Activated naive CD4-positive, alpha-beta T cell treated with anti-CD3 and anti-CD28 coated beads, Interleukin-2, amount 50 U/mL, for 72 hours (primary cell): ENCODE measurements at regions not wholly inside any gene's neighbourhood (a gene's known extent, or its start where the extent isn't known, plus 50 kb on each side); places are given as distances from the start of the nearest gene placed in this dataset.
"Not testable (repeated sequence)": the region's sequence is repeated elsewhere in the genome, so short reads cannot be mapped to it uniquely, and the experiment has no call there.

Experiments used
- ATAC-seq, 2 donors: fragments of 150-1000 bp; cut with Tn5 transposase; 2 replicates each; pipeline ENCODE4 v1.10.0; 2021; ENCODE audit warnings: mild to moderate bottlenecking in 2 of 2, moderate library complexity in 2 of 2
- DNase-seq, 2 donors: peaks; one replicate each; pipeline ENCODE4 v3.0.0; 2021 to 2022; ENCODE audit warnings: low spot score in 2 of 2
- H3K27ac Mint-ChIP-seq, 2 donors: one replicate each; pipeline ENCODE4 v1.8.0; 2022; ENCODE audit warnings: mild to moderate bottlenecking in 2 of 2, mixed read lengths in 2 of 2
- H3K36me3 Mint-ChIP-seq, 2 donors: one replicate each; pipeline ENCODE4 v1.8.0; 2022; ENCODE audit warnings: mixed read lengths in 2 of 2
- H3K9me3 Mint-ChIP-seq, 2 donors: one replicate each; pipeline ENCODE4 v1.8.0; 2022; ENCODE audit warnings: mixed read lengths in 2 of 2

DNA sequence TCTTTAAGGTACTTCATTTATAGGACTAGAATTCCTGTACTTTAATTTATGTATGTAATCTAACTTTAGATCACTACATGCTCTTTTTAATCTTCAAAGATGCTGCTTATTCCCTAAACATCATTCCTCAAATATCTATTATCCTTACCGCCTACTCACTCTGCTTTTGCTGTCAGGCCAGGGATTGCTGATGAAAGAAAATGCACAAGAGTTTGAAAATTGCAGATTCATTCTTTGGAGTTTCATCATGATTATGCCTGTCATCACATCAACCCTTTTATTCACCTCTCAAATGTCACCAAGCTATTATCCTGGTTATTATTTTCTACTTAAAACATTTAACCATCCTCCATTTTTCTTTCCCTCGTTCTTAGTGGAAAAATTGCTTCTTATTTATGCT is 802.7 kb downstream of the METTL15 start:
- H3K36me3 Mint-ChIP-seq, result no peaks in the 10 kb centered on the region
- no peak overlapping the region for H3K27ac Mint-ChIP-seq
- ATAC-seq (no peak), DNase-seq (no peak)
- peaks cover 17% of the 10 kb centered on the region in 2 donors for H3K9me3 Mint-ChIP-seq

DNA sequence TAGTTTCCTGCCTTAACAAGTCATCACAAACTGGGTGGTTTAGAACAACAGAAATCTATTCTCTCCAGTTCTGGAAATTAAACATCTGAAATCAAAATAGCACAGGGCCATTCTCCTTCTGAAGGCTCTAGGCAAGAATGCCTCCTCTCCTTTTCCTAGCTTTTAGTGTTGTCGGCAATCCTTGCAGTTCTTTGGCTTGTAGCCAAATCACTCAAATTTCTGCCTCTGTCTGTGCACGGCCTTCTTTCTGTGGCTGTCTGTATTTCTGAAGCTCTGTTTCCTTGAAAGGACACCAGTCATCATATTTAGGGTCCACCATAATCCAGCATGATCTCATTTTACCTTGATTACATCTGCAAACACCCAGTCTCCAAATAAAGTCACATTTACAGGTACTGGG is 795.5 kb downstream of the METTL15 start:
- Mint-ChIP-seq H3K27ac (no peak overlapping the region), H3K36me3 (no peaks in the 10 kb centered on the region), H3K9me3 (peaks cover 0 to 12% of the 10 kb centered on the region in 2 donors)
- ATAC-seq (no peak), DNase-seq (no peak)

DNA sequence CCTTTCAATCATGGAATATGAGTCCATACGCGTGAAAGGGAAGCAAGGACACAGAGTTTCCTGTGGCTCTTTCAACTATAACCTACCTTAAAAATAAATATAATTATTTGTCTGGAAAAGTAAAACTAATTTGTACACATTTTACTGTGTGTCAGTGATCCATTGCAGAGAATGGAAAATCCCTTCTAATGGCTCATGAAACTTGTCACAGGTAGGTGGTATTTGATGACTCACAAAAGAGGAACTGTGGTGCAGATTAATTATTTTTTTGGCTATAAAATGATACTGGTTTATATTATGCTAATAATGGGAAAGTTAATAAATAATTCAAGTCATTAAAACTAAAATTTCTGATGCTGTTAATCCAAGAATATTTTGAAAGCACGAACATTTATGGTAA is 792.2 kb downstream of the METTL15 start:
- Mint-ChIP-seq H3K9me3 (peaks cover 9 to 13% of the 10 kb centered on the region in 2 donors), H3K36me3 (no peaks in the 10 kb centered on the region), H3K27ac (no peak overlapping the region)
- ATAC-seq, result no peak
- no peak for DNase-seq

DNA sequence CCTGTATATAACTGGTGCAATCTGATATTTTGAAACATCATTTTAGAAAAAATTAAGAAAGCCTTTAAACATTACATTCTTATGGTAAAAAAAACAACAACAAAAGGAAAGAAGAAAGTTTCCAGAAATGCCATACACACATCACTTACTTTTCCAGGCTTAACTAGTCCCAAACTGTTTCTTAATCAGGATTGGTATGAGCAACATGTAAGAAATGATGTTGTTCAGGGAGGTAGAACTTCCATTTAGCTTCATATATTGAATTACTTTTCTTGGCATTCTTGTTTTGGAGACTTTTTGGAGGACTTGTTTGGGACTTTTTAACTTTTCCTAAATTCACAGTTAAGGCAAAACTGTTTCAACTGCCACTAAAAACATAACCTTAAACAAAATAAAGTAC is 791.5 kb downstream of the METTL15 start:
- ATAC-seq (no peak), DNase-seq (no peak)
- Mint-ChIP-seq H3K9me3 (peaks cover 9 to 13% of the 10 kb centered on the region in 2 donors), H3K27ac (no peak overlapping the region), H3K36me3 (no peaks in the 10 kb centered on the region)

DNA sequence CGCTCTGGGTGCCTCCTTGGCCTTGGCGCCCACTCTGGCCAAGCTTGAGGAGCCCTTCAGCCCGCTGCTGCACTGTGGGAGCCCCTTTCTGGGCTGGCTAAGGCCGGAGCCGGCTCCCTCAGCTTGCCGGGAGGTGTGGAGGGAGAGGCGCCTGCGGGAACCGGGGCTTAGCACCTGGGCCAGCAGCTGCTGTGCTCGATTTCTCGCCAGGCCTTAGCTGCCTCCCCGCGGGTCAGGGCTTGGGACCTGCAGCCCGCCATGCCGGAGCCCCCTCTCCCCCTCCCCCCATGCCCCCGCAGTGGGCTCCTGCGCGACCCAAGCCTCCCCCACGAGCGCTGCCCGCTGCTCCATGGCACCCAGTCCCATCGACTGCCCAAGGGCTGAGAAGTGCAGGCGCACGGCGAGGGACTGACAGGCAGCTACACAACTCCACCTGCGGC is 782.4 kb downstream of the METTL15 start:
- not testable (repeated sequence) for H3K27ac Mint-ChIP-seq, DNase-seq, ATAC-seq, H3K36me3 Mint-ChIP-seq
- peaks cover 20 to 28% of the 10 kb centered on the region in 2 donors for H3K9me3 Mint-ChIP-seq

DNA sequence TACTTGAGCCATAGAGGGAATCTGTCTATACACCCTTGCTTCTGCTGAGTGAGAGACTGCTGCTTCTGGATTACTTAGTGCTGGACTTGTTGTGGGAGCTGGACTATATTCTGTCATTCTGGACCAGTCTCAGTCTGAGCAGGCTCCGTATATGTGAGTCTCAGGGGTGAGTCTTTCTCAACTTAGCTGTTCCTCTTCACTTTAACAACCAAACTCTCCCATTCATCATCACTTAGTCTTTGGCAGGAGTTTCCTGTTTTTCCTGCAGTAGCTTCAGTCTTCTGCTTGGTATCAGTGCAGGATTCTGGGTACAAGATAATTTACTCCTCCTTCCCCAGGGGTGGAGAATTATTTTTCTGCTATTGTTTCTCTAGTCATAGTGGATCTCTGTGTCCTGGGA is 779.5 kb downstream of the METTL15 start:
- Mint-ChIP-seq H3K27ac (no peak overlapping the region), H3K36me3 (no peaks in the 10 kb centered on the region), H3K9me3 (peaks cover 25 to 27% of the 10 kb centered on the region in 2 donors)
- DNase-seq (no peak), ATAC-seq (no peak)

DNA sequence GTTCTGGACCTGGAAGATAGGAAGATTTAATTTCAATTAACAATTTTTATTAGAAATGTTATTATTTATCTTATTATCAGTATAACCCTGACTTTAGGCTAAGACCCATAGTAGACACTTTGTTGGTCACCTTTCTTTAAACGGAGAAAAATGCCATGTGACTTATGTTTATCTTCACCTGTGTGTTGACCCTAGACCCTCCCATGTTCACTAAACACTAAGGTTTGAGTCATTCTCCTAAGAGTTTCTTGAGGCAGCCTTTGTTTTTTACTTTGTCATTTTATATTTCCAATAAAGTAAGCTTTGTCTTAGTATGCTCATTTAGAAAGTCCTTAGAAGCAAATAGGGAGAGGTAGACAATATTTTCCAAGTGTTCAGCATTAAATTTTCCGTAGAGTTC is 771.7 kb downstream of the METTL15 start:
- ATAC-seq, result no peak
- Mint-ChIP-seq H3K36me3 (no peaks in the 10 kb centered on the region), H3K27ac (no peak overlapping the region)

DNA sequence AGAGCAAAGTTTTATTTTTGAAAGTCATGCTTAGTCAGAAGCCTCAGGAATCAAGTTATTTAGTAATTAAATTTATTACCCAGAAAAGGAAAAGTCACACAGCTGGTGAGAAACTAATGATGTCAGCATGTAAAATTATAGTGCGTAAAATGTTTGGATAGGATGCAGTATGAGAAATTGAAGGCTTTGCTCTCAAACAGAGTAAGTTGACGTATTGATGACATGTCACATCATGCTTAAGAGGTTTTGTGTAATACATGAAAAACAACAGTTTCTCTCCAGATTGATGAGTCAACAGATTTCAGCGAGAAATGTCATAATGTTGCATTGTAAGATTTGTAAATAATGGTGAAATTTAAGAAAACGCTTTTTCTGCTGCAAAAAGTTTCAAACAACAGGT is 769.8 kb downstream of the METTL15 start:
- no peaks in the 10 kb centered on the region for H3K36me3 Mint-ChIP-seq
- no peak overlapping the region for H3K27ac Mint-ChIP-seq
- H3K9me3 Mint-ChIP-seq, result peaks cover 6 to 10% of the 10 kb centered on the region in 2 donors

More for the DNA sequence above, 771.7 kb downstream of the METTL15 start:
- peaks cover 19 to 22% of the 10 kb centered on the region in 2 donors for H3K9me3 Mint-ChIP-seq
- DNase-seq, result no peak

DNA sequence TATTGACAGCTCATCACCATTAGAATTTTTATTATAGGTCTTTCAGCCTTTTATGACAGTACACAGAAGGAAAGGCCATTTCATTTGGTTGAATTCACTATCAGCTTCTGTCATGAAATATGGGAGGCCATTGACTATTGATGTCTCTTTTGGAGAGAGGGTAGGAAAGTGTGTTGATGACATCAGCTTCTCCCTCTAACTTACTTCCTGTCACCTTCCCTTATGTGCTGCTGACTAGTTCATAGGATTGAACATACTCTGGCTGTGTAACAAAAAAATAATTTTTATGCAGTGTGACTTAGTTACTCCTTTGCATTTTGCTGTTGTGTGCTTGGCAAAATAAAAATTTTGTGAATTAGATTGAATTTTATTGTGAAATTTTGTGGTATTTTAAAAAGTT is 769.2 kb downstream of the METTL15 start:
- ATAC-seq (no peak), DNase-seq (no peak)
- Mint-ChIP-seq H3K27ac (no peak overlapping the region), H3K36me3 (no peaks in the 10 kb centered on the region), H3K9me3 (peaks cover 2 to 4% of the 10 kb centered on the region in 2 donors)

More for the DNA sequence above, 769.8 kb downstream of the METTL15 start:
- DNase-seq (no peak), ATAC-seq (no peak)

DNA sequence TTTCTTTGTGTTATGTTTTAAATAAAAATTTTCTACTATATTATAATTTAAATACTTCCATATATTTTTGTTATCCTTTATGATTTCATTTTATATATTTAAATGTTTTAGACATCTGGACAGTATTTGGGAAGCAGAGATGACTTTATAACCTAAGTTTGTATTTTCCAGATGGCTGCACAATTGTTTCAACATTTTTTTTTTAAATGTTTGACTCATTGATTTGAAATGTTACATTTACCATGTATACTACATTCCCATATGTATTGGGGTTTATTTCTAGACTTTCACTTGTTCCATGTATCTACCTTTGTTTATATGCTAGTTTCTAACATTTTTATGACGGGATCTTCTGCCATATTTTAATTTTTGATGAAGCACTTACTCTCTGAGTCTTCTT is 766.5 kb downstream of the METTL15 start:
- no peaks in the 10 kb centered on the region for H3K9me3 Mint-ChIP-seq
- DNase-seq (no peak), ATAC-seq (no peak)
- no peak overlapping the region for H3K27ac Mint-ChIP-seq
- no peaks in the 10 kb centered on the region for H3K36me3 Mint-ChIP-seq

DNA sequence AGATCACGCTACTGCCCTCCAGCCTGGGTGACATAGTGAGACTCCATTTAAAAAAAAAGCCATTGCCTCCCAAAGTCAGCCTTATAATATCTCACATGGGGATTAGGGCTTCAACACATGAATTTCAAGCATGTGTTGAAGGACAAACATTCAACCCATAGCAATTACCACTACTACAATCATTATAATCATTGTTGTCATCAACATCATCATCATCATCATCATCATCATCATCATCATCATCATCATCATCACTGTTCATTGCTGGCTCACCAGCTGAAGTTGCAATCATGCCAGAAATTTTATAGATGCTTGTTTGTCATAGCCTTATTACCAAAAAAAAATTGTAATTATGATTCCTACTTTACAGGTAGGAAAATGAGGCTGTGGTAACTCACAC is 762.9 kb downstream of the METTL15 start:
- no peak overlapping the region for H3K27ac Mint-ChIP-seq
- ATAC-seq (no peak), DNase-seq (no peak)
- no peaks in the 10 kb centered on the region for H3K36me3 Mint-ChIP-seq
- H3K9me3 Mint-ChIP-seq, result peaks cover 9 to 12% of the 10 kb centered on the region in 2 donors

DNA sequence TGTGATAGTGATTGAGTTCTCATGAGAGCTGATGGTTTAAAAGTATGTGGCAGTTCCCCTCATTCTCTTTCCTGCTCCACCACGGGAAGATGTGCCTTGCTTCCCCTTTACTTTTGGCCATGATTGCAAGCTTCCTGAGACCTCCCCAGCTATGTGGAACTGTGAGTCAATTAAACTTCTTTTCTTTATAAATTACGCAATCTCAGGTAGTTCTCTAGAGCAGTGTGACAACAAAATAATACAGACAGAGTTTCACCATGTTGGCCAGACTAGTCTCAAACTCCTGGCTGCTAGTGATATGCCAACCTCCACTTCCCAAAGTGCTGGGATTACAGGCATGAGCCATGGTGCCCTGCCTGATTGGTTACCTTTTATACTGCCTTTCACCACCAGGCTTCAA is 755.2 kb downstream of the METTL15 start:
- H3K36me3 Mint-ChIP-seq, result no peaks in the 10 kb centered on the region
- peaks cover 22 to 28% of the 10 kb centered on the region in 2 donors for H3K9me3 Mint-ChIP-seq
- no peak for ATAC-seq
- no peak overlapping the region for H3K27ac Mint-ChIP-seq
- no peak for DNase-seq

DNA sequence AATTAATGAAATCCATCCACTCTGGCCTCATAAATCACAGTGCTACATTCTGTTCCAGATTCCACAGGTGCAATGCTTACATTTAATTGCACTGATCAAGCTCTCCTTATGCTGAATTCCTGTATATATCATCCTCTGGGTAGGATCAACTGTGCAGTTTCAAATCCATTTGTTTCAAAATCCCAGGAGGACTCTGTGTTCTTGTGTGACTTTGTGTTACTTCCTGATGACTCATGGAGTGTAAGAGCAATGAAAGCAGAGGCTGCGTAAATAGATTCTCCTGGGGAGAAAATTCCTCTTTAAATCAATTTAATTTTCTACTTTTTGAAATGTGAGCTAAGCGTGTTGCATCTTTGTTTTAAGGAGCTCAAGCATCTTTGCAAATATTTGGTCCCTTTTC is 752.7 kb downstream of the METTL15 start:
- ATAC-seq (no peak), DNase-seq (no peak)
- Mint-ChIP-seq H3K27ac (no peak overlapping the region), H3K36me3 (no peaks in the 10 kb centered on the region), H3K9me3 (peaks cover 25 to 32% of the 10 kb centered on the region in 2 donors)

DNA sequence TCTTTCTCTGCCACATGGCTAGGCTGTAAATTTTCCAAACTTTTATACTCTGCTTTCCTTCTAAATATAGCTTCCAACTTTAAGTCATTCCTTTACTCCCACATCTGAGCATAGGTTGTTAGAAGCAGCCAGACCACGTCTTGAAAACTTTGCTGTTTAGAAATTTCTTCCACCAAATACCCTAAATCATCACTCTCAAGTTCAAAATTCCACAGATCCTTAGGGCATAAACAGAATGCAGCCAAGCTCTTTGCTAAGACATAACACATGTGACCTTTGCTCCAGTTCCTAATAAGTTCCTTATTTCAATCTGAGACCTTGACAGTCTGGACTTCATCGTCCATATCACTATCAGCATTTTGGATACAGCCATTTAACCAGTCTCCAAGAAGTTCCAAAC is 749.9 kb downstream of the METTL15 start:
- ATAC-seq (no peak), DNase-seq (no peak)
- no peak overlapping the region for H3K27ac Mint-ChIP-seq
- H3K36me3 Mint-ChIP-seq, result no peaks in the 10 kb centered on the region
- peaks cover 22 to 27% of the 10 kb centered on the region in 2 donors for H3K9me3 Mint-ChIP-seq

DNA sequence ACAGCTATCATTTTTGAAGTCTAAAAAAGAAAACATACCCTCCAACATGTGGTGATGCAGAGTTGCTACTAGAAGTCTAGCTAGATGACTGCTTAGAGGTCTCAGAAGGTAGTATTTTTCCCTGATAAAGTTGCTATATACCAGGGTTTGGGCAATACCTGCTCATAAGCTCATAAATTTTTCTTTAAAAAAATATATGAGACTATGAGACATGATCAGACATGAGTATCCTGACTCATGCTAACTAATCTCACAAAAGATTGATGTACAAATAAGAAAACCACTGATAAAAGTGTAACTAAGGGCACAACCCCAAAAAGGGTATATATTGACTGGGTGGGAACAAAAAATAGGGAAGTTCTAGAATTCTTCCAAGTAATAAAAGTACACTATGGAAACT is 740.9 kb downstream of the METTL15 start:
- ATAC-seq, result no peak
- peaks cover 16 to 18% of the 10 kb centered on the region in 2 donors for H3K9me3 Mint-ChIP-seq
- no peak for DNase-seq
- no peak overlapping the region for H3K27ac Mint-ChIP-seq
- no peaks in the 10 kb centered on the region for H3K36me3 Mint-ChIP-seq

DNA sequence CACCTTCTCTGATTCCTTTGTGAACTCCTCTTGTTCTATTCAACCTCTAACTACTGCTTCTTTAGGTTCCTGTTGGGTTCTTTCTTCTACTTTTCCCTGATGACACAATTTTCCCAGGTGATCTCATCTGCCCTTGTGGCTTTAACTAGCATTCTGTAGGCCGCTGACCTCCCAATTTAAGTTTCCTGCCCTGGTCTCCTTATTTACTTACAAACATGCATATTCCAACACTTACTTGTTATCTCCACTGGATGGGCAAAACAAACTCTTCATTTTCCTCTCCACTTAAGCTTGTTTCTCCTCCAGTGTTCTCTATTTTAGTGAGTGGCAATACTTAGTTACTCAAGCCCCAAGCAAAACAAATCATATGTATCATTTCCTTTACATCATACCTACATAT is 734.5 kb downstream of the METTL15 start:
- ATAC-seq, result no peak
- H3K27ac Mint-ChIP-seq, result no peak overlapping the region

DNA sequence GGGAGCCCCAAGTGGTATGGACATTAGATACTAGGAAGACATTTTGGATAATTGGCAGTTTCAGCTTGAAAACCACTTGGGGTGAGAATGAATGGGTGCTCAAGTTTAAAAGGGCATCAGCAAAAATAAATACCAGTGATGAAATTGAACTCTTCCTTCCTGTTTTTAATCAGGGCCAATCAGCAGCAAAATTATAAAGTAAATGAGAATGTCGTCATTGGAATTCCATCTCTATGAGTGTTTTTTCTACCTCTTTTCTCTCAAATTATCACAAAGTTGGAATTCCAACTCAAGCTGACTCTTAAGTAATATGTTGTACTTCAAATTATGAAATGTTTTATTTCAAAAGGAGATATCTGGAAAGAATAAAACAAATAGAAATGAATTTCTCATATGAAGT is 730.6 kb downstream of the METTL15 start:
- H3K9me3 Mint-ChIP-seq, result peaks cover 12% of the 10 kb centered on the region in 2 donors
- no peaks in the 10 kb centered on the region for H3K36me3 Mint-ChIP-seq
- DNase-seq (no peak), ATAC-seq (no peak)
- H3K27ac Mint-ChIP-seq, result no peak overlapping the region

More for the DNA sequence above, 734.5 kb downstream of the METTL15 start:
- Mint-ChIP-seq H3K36me3 (no peaks in the 10 kb centered on the region), H3K9me3 (peaks cover 2 to 4% of the 10 kb centered on the region in 2 donors)
- no peak for DNase-seq

DNA sequence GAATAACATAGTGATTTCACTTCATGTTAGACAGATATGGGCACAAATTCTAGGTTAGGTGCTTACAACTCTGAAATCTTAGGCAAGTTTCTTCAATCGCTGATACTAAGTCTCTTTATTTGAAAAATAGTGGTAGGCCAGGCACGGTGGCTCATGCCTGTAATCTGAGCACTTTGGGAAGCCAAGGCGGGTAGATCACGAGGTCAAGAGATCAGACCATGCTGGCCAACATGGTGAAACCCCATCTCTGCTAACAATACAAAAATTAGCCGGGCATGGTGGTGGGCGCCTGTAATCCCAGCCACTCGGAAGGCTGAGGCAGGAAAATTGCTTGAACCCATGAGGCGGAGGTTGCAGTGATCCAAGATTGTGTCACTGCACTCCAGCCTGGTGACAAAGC is 729.4 kb downstream of the METTL15 start:
- no peak for DNase-seq
- H3K9me3 Mint-ChIP-seq, result peaks cover 15% of the 10 kb centered on the region in 2 donors
- no peak for ATAC-seq
- no peaks in the 10 kb centered on the region for H3K36me3 Mint-ChIP-seq
- H3K27ac Mint-ChIP-seq, result no peak overlapping the region
